GM21619 (cell line): ENCODE measurements at regions not wholly inside any gene's neighbourhood (a gene's known extent, or its start where the extent isn't known, plus 50 kb on each side); places are given as distances from the start of the nearest gene placed in this dataset.

Experiments used
- ATAC-seq: cut with Tn5 transposase; IDR thresholded peaks from one replicate; pipeline ENCODE4 v1.9.1; 2021; ENCODE audit not compliant: unreplicated experiment

DNA sequence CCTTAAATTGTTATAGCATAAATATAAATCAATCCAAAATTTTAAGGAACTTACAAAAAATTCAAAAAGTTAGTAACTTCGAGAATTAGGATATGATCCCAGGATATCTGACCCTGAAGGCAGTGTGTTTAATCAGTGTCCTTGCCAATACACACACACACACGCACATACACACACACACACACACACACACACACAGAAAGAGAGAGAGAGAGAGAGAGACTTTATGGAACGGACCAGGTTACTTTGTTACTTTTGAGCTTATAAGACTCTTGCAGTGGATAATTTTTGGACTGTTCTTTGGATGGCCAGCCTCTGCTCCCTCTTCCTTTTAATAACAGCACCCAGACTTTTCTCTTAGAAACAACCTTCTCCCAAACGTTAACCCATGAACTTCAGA lies 322.9 kb downstream of the NFIB start:
- ATAC-seq = no peak

DNA sequence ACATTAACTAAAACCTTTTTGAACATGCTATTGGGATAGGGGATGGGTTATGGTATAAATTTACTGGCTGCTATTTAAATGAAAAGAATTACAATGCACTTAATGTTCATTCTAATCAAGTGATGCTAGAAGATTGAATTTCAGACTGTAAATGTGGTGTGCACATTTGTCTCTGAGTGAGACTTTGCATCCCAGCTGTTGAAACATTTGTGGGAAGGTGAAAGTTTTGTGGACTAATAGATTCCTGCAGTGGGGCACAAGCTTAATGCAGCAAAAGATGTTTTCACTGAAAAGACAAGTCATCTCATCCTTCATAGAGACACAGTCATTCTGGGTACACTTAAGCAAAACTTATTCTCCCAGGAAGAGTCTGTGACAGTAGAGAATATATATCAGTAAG lies 323.6 kb downstream of the NFIB start:
- ATAC-seq = no peak

DNA sequence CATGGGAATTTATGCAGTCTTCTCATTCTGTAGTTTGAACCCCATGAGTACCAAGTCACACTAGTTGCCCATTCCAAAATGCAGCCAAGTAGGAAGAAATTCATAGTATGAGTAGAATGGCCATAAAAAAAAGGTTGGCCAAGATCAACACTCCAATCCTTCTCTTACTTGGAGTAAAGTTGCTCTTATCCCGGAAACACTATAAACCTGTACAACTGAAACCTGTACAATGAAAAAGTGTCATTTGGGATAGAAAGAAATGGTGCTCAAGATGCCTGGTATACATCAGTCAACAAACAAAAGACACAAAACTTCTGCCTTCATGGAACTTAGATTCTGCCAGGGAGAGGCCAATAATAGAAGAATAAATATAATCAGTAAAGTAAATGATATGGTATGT lies 325.0 kb downstream of the NFIB start:
- ATAC-seq = no peak

DNA sequence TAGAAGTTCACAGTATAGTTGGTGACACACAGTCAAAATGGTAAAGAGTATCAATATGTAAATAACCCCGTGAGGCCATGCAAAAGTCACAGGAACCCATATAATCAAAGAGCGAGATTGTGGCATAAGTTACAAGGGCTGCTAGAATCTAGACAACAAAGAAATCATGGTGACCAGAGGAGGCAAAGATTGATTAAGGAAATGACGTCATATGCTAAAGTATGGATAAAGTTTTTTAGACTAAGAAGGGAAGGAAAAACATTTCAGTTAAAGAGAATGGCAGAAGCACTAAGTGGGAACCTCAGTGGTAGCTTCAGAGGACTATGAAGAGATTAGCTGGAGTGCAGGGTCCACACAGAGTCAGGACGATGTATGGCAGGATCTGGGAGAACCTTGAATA lies 330.3 kb downstream of the NFIB start:
- ATAC-seq = no peak

DNA sequence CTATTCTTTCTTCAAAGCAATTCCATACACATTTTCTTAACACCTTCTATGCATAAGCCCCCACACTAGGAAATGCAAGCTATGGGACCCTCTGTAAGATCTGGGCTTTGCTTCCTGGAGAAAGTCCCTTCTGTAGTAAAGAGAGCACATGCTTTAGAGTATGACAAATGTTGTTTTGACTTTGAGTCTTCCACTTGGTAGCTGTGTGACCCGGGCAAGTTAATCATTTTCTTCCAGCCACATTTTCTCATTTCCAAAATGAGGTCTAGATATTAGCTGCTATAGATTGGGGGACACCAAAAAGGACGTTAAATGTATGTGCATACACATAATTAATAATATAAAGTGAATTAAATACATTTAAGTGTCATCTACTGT lies 334.0 kb downstream of the NFIB start:
- no peak for ATAC-seq

DNA sequence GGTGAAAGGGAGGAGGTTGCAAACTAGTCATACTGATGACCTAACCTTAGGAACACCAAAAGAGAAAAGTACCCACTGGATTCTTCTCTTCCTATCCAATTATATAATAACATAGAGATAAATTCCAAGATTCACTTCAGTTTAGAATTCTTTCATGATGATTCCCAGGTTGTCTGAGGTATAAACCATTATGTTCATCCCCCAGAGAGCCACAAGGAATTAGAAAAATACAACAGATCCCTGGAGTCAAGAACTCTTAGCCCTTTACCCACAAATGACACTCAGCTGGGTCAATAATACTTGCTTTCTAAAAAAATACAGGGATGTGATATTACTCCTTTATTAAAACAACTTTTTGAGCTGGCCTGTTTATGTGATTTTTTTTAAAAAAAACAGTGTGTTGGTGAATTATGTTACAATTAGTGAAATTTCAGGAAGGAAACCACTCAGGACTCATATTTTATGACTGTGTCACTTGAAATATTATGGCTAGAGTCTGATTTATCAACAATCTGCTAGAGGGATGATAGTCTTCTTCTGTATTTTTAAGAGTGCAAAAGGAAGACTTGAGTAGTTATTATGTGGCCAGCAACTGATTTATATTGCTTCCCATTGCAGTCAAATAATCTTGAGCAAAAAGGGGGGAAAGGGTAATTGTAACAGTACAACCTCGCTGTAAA lies 338.2 kb downstream of the NFIB start:
- no peak for ATAC-seq

DNA sequence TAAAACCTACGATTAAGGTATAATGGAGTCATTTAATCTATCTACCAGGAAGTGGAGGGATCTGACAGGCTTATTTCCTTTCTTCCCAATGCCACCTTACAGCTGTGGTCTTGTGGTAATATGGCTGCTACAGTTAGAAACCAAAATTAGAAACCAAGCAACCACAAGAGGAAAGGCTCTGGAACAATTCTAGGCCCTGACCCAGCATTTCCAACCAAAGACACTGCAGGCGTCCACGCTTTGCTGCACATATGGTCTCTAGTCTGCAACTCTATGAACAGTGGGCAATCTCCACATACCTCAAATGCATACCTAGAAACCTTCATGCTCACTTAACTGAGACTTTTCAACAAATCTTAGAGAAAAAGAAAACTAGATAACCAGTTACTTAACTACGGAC lies 339.1 kb downstream of the NFIB start:
- ATAC-seq = no peak

DNA sequence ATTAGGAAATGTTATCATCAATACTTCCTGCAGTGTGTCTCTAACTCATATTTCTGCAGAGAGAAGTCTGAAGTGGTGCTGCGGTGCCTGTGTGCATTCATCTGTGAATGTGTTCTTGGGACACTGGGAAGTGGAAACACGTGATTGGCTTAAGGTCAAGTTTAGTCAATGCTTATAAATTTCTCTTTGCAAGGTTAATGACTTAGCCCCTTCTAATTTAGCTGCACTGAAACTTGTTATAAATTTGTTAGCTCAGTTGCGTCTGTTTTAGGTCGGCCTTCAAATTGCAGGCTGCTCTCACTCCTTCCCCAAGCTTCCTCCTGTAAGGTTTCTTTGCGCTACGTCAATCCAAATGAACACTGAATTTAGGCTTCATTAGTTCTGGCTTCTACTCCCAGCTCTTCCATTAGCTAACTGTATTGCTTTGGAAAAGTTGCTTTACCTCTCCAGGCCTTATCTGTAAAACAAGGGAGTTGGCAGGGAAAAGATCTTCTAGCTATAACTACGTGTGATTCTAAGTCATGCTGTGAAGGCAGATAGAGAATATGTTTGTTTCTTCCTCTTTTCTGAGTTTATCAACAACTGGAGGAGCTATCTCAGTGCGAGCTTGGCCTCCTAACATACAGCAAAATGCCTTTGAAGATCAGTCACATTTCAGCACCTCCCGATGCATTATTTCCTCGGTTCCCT lies 341.8 kb downstream of the NFIB start:
- ATAC-seq = no peak

DNA sequence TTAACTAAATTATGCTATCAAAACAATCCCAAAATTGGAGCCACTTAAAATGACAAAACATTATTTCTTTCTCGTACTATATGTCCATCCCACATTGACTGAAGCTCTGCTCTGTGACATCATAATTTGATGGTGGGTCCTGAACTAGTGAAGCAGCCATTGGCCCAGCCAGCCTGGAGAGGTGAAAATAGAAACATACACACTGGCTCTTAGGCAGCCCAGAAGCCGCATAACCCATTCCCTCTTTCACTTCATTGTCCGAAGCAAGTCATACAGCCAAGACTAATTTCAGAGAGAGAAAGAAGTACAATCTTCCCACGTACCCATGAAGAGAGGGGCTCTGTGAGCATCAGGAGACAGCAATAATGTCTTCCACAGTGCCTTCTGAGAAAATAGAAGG lies 342.5 kb downstream of the NFIB start:
- no peak for ATAC-seq

DNA sequence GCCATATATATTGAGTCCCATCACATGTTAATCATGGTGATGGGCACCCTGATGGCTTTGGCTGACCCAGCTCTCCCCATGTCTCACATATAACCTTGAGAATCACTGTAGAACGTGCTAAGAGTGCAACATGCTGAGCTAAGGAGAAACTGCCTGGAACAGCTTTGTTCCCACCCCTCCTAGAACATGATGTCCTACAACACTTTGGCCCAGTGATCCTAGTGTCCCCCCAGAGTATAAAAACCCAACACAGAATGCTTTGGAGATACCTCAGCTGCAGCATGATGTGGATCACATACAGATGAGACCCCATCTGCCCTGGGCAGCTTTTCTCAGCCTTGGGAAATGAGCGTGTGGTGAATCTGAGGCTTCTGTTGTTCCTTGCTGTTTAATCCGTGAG lies 343.5 kb downstream of the NFIB start:
- no peak for ATAC-seq

DNA sequence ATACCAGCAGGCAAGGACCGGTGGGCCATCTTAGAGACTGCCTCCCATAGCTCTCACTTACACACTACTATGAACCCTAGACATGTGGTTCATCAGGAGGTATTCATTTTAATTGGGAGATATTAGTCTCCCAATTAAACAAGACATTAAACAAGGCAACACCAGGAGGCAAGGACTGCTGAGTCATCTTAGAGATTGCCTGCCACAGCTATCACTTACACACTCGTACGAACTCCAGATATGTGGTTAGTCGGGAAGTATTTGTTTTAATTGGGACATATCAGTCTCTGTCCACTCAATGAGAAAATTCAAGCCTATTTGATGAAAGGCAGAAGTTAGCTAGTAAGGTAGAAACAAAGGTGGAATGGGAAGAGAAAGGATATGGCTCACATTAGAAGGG lies 343.9 kb downstream of the NFIB start:
- ATAC-seq = no peak

DNA sequence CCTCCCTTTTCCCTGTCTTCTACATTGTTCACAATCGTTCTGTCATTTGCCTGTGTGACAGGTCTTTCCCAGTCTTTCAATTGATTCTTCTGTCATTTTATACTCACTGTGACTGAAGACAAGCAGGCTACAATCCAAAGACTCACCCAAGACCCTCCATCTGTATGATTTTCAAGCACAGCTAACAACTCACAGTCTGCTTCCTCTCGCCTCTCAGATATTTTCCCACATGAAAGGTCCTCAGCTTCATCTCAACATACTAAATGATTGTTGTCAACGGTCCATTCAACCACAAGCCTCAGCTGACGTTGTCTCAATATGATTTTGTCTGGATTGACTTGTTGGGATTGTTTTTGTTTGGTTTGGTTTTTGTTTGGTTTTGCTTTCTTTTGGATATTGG lies 346.5 kb downstream of the NFIB start:
- no peak for ATAC-seq

DNA sequence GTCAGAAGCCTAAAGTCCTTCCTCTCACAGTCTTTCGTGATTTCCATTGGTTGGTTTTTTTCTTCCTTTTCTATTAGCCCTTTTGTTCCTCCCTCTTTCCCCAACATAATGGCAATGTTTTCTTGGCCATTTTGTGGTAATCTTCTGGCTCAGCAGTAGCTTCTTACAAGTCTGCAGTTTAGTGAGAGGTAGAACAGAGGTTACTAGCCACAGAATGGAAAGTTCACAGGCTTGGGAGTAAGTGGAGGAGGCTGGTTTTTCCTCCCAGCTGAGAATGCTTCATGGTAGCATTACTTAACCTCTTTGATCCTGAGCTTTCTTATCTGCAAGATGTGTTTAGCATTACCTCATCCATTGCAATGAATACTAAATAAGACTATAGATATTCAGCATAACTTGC lies 346.9 kb downstream of the NFIB start:
- ATAC-seq = no peak

DNA sequence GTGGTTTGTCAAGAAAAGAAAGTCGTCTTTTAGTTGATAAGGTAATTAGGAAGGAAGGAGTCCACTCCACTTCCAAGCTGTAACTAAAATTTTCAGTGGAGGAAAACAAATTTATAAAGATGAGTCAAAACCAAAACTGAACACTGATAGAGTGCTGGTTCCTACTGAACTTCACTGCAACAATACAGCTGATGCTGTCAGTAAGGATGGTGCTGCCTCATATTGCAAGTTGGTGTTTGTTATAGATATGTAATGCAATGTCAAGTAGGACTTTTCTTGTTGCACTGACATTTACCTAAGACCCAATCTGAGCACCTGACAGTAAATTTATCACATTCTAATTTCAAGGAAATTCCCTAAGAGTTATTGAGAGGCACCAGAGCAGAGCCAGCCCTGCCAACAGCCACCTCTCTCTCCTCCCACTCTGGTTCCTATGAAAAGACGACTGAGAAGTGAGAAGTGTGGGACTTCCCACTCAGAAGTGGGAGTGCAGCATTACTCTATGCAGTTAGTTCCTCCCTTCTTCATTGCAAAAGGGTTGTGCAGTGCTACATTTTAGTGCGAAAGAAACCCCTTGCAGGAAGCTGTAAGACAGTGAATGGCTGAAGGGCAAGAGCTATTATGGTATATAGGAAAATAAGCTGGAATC lies 350.8 kb downstream of the NFIB start:
- ATAC-seq = no peak

DNA sequence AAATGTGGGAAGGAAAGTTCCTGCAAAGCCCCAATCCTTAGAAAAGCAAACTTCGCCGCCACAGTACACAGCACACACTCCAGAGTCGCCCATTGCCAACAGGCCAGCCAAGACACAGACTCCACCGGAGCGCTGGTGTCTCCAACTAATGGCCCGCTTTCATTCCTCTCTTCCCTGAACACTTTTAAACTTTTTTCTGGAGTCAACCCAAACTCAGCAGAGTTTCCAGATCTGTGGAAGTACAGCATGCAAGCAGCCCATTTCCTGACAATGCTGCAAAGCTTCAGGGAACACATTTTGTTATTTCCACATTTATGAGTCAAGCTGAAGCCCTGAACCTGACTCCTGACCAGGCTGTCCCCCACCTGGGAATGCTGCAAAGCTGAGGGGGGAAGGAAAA lies 351.9 kb downstream of the NFIB start:
- ATAC-seq = no peak

DNA sequence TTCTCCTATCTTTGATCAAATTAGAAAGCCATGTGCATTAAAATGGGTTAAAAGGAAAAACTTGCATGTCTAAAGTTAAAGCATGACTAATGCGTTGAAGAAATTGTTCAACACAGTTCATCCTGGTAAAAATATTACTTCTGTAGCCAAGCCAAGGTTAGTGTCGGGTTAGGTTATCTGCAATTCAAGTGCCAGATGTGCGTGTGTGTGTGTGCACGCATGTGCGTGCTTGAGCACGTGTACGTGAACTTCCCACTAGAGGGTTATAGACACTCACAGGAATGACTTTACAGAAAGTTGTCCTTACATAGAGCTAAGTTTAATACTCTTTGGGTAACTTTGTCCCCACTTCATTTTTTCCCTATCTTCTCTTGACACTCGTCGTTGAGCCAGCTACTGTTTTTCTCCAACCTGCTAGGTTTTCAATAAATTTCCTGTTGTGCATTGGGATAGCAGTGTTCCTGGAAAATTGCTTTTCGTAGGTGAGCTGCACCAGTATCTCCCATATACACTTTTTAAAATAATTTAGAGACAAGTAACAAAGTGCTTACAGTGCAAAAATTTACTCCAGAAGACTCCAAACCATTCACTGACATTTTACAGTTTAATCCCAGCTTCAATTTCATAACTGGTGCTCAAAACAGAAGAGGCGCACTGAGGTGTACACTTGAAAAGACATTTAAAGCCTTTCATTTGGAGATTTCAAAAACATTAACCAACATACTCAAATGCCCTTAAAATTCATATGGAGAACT lies 353.8 kb downstream of the NFIB start:
- no peak for ATAC-seq

DNA sequence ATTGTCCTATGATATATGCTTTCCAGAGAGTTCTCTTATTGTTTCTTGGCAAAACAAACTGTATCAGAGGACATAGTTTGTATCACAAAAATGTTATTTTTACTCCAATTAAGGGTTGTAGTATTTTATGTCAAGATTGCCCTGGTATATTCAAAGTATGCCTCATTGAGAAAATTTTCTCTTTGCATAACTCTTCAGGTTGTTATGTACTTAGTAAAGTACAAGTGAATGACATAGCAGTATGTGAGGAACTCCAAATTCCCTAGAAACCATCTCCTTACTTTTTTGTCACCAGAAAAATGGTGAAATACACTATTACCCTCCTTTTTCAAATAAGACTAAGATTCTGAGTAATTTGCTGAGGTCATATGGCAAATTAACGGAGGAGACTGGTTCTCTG lies 355.3 kb downstream of the NFIB start:
- ATAC-seq = no peak

DNA sequence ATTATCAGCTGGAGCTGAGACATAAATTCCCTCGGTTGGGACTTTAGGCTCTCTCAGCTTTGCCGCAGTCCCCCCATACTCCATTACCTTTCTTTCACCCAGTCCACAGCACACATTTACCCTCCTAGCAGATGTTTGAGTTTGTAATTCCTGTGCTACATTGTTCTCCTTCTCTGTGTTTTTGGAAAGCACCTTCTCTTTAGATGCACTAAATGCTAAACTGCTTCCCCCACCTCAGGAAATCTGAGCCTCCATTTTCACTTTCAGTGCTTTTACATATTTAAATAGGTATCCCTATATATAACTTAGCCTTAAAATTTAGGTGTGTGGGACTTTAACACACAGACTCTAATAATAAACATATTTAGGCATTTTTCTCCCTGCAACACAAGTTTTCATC lies 356.9 kb downstream of the NFIB start:
- ATAC-seq = no peak

DNA sequence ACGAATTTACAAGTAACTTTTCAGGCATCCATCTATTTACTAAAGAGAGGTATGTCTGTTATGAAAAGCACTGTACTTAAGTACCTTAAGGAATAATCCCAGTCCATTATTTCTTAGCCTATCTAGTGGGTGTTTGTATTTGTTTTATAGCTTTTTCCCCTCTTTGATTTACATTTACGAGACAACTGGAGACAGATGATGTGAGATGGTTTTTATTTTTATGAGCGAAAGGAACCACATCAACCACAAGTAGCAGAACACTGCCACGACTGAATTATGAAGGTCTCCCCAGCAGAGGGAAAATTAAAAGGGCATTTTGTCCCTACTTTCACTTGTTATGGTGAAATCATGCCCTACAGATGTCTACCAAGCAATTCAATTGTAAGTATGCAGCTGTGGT lies 357.8 kb downstream of the NFIB start:
- no peak for ATAC-seq

DNA sequence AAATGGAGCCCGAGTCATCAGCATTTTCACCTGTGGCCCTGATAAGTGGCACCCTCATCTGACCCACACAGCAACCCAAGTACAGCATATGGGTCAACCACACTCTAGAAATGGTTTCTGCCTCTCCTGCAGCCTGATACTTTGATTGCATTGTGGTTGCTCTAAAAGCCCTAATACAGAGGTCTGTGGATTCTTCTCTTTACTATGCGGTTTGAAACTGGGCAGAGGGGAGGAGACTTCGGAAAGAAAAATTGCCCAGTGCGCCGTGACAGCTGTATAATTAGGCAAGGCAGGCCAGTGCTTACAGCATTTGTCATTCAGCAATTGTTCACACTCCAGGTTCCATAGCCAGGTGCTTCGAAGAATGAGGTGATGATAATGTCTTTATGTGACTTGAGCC lies 361.0 kb downstream of the NFIB start:
- ATAC-seq = no peak

DNA sequence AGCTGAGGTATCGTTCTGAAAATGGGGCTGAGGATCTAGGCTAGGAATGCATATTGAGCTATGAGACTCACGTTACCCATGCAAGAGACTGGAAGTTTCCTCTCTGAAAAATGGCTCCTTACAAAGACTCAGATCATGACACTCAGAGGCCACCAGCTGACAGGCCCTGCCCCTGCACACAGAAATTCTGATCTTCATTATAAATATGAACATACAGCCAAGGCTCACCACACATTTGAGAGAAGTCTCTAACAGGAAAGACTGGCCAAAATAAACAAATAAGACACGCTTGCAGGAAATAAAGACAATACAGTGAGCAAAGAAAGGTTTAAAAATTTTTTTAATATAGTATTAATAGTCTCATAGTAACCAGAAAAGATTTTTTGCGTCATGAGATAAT lies 365.9 kb downstream of the NFIB start:
- ATAC-seq = no peak

DNA sequence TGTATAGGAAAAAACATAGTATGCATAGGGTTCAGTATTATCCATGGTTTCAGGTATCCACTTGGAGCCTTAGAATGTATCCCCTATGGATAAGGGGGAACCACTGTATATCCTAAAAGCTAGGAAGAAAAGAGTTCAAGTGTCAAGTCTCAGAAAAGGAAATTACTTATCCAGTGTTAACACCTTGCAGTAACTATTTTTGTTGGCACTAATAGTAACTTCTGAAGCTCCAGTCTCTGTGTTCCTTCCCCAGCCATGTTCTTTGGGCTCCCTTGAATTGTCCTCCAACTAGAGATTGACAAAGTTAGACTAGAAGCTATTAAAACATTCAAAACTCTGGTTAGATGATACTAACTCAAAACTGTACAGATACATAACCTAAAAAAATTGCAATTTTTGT lies 370.8 kb downstream of the NFIB start:
- ATAC-seq = no peak
